NCI-H774 (cell line): ENCODE measurements at regions not wholly inside any gene's neighbourhood (a gene's known extent, or its start where the extent isn't known, plus 50 kb on each side); places are given as distances from the start of the nearest gene placed in this dataset.

Experiments
- DNase-seq: peaks from one replicate; lab custom pipeline; 2025; lab: John Stamatoyannopoulos, UW

DNA sequence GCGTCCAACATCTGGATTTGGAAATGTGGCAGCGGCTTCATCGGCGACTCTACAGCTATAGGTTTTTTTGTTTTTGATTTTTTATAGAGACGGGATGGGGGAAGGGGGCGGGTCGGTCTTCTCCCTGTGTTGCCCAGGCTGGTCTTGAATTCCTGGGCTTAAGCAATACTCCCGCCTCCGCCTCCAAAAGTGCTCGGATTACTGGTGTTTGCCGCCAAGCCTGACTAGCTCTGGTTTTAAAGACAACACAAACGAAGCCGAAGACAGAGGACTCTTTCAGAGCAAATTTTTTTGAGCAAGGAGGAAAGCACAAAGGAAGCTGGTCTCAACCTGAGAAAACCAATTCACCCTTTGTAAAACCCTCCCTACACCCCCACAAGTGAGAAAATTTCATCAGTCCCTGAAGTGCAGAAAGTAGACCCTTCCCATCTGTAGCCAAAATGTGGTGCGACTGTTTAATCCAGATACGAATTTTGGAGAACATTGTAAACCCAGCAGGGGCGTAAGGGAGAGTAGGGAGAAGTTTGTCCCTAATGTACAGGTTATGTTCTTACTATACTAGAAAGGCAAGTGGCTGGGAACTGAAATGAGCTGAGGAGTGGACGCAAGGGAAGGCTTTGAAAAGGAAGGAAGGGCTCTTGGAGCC lies 185.9 kb downstream of the TRIM27 start:
- DNase-seq = no peak

GRCh38 chr6:28738396-28738765 lies 185.4 kb downstream of the TRIM27 start:
- no peak for DNase-seq

GRCh38 chr6:28741363-28741762 lies 182.4 kb downstream of the TRIM27 start:
- no peak for DNase-seq

- no peak for DNase-seq
Measured at GRCh38 chr6:28742668-28743270, 181.0 kb downstream of the TRIM27 start.

GRCh38 chr6:28743271-28743789 lies 180.5 kb downstream of the TRIM27 start:
- no peak for DNase-seq

GRCh38 chr6:28747083-28747630 lies 176.6 kb downstream of the TRIM27 start:
- no peak for DNase-seq

GRCh38 chr6:28747631-28748157 lies 176.1 kb downstream of the TRIM27 start:
- DNase-seq = peak; percentile 11

- DNase-seq = no peak
Measured at GRCh38 chr6:28748192-28748591, 175.6 kb downstream of the TRIM27 start.

DNA sequence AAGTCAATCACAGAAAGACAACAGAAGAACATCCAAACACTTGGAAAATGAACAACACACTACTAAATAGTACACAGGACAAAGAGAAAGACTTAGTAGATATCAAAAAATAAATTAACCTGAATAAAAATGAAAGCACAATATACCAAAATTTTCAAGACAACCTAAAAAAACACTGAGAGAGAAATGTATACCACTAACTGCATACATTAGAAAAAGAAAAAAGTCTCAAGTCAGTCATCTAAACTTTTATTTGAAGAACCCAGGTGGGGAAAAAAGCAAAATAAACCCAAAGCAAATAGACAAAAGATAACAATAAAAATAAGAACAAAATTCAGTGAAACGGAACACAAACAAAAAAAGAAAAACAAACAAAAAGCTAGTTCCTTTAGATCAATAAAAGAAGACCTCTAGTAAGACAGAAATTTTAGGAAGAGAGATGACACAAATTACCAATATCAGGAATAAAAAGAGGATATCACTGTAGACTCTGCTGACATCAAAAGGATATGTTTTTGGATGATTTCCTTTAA lies 172.8 kb downstream of the TRIM27 start:
- no peak for DNase-seq

DNA sequence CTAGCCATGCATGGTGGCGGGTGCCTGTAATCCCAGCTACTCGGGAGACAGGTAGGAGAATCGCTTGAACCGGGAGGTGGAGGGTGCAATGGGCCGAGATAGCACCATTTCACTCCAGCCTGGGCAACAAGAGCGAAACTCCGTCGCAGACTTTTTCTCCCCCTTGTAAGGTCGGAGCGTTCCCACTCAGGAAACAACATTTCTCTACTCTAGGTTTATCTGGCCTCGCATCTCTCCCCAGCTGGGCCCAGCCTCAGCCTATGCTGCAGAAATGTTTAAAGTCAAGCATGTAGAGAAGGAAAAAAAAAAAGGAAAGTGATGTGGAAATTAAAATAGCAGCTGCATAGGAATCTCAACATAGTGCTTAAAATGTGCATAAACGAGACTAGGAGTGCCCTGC lies 172.3 kb downstream of the TRIM27 start:
- DNase-seq = no peak

- no peak for DNase-seq
Measured at GRCh38 chr6:28751963-28752350, 171.8 kb downstream of the TRIM27 start.

DNA sequence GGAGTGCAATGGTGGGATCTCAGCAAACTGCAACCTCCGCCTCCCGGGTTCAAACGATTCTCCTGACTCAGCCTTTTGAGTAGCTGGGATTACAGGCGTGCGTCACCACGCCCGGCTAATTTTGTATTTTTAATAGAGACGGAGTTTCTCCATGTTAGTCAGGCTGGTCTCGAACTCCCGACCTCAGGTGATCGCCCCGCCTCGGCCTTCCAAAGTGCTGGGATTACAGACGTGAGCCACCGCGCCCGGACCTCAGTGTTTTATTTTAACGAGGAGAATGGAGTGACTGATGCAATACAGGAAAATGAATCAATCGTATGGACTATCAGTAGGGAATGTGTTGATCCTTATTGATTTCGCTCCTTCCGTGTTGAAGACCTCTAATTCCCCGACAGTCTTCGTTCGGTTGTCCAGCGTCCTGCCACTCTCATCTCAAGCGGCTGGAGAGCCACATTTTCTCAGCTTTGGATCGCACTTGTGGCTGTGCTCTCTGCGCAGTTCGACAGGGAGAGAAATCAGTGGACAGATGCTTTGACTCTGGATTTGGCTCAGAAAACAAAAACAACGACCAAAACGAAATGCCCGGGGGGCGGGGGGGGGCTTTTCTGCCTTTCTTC lies 166.2 kb downstream of the TRIM27 start:
- DNase-seq = no peak

- peak; percentile 49 for DNase-seq
Measured at GRCh38 chr6:28758046-28758817, 165.6 kb downstream of the TRIM27 start.

GRCh38 chr6:28758818-28759235 lies 165.0 kb downstream of the TRIM27 start:
- no peak for DNase-seq

- no peak for DNase-seq
Measured at GRCh38 chr6:28764014-28764723, 159.6 kb downstream of the TRIM27 start.

DNA sequence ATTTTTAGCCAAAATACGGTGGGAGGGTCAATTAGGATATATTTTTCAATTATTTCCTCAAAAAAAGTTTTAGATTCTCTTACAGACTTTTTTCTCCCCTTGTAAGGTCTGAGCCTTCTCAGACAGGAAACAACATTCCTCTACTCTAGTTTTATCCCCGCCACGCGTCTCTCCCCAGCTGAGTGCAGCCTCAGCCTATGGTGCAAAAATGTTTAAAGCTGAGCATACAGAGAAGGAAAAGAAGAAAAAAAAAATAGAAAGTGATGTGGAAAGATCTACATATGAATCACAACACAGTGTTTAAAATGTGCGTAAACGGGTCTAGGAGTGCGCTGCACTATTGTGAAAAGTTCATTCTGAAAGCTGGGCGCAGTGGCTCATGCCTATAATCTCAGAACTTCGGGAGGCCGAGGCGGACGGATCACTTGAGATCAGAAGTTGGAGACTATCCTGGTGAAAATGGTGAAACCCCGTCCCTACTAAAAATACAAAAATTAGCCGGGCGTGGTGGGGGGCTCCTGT lies 159.0 kb downstream of the TRIM27 start:
- DNase-seq = no peak

DNA sequence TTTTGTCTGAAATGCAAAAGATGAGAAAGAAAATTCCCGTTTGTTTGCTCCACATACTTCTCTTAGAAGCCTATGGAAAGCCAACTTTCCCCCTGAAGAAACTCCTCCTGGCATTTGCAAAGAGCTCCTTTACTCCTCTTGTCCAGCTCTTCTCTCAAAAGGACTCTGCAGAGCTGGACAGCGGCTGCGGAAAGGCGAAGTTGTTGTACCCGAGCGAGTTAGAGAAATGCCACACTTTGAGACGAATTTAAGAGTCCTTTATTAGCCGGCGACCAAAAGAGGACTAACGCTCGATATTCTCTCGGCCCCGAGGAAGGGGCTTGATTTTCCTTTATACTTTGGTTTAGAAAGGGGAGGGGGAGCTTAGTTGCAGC lies 157.8 kb downstream of the TRIM27 start:
- DNase-seq = no peak

- no peak for DNase-seq
Measured at GRCh38 chr6:28766426-28766825, 157.4 kb downstream of the TRIM27 start.

DNA sequence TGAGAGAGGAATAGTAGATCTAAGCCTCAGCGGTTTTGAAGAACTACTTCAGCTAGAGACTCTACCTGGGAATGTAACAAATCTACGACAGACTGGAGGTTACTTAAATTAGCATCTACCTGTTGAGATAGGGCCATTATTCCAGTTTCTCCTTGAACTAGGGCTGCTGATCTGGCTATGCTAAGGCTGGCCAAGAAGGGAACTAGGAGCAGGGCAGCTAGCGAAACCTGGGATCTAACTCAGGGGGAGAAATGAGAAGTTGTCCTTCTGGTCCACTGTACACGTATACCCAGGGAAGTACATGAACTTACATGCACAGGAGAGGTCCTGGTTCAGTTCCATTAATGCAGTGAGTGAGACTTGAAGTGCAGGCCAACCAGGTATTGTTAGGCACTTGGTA lies 156.7 kb downstream of the TRIM27 start:
- no peak for DNase-seq

GRCh38 chr6:28767691-28768090 lies 156.1 kb downstream of the TRIM27 start:
- DNase-seq = no peak
